ENCODE measurements at regions not wholly inside any gene's neighbourhood (a gene's known extent, or its start where the extent isn't known, plus 50 kb on each side); places are given as distances from the start of the nearest gene placed in this dataset.
A peak's percentile ranks its signal among the peaks of the same experiment; 100 is the strongest.

DNA sequence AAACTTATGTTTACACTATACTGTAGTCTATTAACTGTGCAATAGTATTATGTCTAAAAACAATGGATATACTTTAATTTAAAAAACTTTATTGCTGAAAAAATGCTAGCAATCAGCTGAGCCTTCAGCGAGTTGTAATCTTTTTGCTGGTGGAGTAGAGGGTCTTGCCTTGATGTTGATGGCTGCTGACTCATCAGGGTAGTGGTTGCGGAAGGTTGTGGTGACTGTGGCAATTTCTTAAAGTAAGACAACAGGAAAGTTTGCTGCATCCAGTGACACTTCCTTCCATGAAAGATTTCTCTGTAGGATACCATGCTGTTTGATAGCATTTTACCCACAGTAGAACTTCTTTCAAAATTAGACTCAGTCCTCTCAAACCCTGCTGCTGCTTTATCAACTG is 234.7 kb upstream of the CSF3R start:
- no peak for DNase-seq

DNA sequence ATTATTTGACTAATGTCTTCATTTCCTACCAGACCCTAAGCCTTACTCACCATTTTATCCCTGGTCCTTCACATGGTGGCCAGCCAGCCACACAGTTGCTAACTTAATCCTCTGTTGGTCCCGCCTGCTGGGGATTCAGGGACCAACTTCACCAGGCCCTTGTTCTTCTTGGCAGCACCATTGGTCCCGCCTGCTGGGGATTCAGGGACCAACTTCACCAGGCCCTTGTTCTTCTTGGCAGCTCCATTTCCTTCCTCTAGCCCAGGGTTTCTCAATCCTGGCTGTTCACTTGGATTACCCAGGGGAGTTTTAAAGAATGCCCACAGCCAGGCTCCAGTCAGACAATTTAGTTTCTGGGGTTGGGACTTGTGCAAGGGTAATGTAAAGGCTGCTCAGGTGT is 233.1 kb upstream of the CSF3R start:
- DNase-seq, result no peak

DNA sequence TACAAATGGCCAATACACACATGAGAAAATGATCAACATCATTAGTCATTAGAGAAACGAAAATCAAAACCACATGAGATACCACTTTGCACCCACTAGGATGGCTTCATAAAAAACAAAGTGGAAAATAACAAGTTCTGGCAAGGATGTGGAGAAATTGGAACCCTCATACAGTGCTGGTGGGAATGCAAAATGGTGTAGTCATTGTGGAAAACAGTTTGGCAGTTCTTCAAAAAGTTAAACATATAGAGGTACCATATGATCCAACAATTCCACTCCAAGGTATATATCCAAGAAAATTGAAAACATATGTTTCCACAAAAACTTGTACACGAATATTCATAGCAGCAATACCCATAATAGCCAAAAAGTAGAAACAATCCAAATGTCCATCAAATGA is 231.6 kb upstream of the CSF3R start:
- DNase-seq, result no peak

DNA sequence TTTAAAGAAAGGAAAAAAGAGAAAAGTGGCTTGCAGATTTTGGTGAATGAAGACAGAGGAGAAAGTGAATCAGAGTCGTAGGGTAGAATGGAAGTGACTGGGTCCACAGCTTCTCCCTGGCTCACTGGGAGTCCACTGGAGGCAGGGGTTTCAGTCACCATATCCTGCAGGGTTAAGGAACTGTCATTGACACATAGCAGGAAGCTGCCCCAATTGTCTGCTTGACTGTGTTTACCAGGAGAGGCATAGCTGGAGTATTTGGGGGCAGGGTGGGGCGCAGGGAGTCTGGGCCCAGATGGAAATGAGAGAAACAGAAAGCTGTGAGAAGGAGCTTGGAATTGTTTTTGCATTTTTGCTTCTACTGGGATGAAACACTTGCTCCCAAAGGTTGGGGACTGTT is 228.8 kb upstream of the CSF3R start:
- DNase-seq, result no peak

DNA sequence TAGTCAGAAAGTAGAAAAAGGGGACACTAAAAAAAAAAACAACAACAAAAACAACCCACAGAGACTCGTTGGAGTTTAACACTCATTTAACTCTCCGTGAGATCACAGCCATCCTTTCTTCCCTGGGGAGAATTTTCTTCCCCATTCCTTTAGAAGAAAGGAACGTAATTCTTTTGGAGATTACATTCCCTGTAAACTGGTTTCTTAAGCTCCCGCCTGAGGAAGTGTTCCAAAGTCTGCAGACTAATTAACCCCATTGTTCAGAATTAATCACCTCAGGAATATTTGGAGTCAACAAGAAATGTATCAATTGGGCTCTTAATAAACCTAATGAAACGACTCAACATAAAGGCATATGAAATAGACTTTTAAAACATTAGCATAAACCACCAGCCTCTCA is 228.2 kb upstream of the CSF3R start:
- no peak for DNase-seq

DNA sequence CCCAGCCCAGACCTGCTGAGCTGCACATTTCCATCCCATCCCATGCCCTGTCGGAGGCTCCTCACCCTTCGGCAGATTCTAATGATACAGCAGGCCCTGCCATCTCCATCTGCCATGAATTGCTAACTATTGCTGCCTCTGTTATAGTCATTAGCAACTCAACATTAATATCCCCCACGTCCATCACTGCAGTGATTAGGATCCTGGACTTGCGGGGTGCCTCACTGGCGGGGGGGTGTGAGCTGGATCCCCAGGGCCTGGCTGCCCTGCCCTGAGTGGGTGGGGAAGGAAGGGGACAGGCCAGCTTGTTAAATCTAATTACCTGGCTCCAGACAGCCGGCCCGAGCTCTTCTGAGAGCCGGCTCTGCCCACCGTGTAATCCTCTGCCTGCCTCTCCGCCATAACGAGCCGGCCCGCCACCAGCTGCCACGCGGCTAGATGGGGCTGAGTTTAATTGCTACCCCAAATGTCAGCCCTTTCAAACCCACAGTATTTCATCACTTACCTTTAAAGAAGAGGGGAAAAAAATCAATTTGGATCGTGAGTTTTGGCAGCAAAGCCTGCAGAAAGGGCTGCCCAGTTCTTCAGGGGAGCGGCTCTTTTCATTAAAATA is 227.3 kb upstream of the CSF3R start:
- no peak for DNase-seq

DNA sequence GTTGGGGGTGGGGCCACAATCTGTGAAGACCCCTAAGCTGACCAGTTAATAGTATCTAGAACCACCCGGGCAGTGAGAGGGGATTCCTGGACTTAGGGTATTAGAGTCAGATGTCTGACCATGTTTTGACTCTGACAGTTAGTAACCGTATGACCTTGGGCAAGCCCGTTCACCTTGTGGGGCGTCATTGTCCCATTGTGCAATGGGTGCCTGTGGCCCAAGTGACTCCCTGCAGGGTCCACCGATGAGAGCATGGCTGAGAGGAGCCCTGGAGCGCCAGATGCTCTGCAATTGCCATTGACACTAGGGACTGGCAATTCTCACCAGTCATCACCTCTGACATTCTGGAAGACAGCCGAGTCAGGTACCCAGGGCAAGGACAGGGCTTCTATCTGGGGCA is 225.9 kb upstream of the CSF3R start:
- DNase-seq, result no peak

DNA sequence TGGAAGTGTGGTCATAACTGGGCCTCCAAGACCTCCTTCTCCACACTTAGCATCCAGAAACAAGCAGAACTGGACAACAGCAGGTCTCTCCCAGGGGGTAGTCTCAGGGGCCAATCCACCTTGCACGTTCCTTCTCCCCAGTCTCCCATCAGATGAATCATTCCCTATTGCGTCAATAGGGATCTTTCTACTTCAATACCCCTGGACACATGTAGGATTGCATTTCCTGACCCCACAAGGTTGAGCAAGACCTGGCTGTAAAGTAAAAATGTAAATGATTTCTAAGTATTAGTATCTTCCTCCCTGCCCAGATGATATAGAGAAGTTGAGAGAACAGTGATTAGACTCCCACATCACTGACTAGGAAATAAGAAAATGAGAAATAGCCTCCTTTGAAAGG is 224.5 kb upstream of the CSF3R start:
- DNase-seq, result no peak

DNA sequence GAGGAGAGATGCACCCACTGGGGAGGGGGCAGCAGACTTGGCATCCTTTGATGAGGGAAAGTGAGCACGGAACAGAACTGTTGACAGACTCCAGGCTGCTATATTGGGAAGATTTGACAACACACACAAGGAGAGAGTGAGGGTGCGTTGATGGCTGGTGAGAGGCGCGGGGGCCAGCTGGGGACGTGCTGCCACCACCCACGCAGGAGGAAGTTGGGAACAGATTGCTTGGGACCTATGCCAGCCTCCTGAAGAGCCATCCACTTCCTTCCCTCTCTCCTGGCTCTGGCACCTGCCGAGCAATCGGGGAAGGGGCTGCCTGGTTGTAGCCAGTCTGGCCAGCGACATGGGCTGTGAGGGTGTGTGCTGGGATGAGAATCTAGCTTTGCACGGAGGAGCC is 223.7 kb upstream of the CSF3R start:
- no peak for DNase-seq

DNA sequence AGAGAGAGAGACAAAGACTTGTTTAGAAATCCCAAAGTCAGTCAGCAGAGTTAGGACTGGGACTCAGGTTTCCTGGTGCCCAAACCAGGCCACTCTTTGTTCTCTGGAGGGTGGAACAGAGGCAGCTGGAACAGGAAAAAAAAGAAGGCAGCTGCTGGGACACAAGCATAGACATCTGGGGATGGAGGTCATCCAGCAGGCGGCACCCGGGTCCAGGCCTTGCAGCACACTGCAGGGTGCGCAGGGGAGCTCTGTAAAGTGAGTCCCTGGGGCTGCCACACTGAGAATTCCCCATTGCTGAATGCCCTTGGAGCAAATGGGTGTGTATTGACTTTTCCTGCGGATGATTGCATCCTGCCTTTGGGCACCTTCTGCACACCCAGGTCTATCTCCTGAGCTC is 222.9 kb upstream of the CSF3R start:
- no peak for DNase-seq

DNA sequence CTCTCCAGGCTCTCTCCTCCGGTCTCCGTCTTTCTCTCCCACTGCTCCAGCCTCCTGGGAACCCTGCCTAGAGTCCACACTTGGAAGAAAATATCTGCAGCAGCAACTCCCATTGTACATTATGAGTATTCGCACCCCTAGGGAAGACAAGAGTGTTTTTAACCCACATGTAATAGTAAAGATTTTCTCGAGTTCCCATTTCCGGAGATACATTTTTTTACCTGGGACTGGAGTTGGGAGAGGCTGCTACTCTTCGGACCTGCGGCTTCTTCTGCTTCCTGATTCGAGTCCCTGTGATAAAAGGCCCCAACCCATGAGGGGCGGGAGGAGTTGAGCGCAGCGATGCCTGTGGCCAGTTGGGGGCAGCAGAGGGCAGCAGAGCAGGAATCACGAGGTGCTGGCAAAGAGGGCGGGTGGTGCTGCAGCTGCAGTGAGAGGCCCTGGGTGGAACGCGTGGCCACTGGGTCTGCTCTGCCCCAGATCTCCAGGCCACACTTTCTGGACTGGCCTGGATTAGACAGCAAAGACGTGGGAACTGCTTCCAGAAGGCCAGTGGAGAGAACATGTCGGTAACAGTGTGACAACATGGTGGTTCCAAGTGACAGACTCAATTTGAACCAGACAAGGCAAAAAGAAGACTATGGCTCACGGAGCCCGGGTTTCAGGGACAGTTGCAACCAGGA is 221.0 kb upstream of the CSF3R start:
- DNase-seq, result peak; percentile 62

DNA sequence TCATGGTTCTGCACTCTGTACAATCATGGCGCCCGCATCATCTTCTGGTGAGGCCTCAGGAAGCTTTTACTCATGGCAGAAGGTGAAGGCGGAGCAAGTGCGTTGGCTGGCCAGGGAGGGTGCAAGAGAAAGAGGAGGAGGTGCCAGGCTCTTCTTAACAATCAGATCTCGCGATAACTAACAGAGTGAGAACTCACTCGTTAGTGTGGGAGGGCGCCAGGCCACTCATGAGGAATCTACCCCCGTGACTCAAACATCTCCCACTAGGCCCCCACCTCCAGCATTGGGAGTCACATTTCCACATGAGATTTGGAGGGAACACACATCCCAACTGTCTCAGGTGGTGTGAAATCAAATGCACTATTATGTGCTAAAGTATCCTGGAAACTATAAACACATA is 220.2 kb upstream of the CSF3R start:
- DNase-seq, result no peak

DNA sequence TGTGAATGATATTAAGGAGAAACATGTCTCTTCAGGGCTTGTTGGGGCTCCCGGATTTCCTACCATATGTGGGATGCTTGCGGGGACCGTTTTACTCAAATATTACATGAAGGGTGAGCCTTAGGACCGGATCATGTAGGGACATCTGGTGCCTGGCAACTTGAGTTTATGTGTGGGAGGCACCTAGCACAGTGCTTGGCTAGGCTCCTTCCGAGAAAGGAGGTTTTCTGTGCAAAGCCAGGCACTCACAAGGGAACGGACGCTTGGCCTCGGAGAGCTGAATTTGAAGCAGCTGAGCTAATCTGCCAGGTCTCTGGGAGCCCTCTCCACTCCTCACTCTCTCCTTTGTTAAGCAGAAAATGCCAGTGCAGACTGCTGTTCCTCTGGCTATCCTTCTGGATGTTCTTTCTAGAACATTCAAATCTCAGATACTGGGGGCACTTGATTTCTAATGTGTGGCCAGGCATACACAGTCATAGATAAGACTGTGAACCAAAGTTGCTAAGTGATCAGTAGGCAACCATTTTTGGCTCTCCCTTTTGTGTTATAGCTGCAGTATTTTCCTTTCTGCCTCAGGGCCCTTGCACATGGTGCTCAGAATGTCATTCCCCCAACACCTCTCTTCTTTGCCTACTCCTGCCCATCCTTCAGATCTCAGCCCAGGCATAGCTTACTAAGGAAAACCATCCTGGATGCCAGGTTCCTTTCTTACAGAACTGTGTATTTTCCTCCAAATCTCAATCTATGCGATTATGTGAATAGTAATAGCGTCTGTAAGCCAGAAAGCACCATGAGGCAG is 216.6 kb upstream of the CSF3R start:
- DNase-seq, result peak; percentile 60

DNA sequence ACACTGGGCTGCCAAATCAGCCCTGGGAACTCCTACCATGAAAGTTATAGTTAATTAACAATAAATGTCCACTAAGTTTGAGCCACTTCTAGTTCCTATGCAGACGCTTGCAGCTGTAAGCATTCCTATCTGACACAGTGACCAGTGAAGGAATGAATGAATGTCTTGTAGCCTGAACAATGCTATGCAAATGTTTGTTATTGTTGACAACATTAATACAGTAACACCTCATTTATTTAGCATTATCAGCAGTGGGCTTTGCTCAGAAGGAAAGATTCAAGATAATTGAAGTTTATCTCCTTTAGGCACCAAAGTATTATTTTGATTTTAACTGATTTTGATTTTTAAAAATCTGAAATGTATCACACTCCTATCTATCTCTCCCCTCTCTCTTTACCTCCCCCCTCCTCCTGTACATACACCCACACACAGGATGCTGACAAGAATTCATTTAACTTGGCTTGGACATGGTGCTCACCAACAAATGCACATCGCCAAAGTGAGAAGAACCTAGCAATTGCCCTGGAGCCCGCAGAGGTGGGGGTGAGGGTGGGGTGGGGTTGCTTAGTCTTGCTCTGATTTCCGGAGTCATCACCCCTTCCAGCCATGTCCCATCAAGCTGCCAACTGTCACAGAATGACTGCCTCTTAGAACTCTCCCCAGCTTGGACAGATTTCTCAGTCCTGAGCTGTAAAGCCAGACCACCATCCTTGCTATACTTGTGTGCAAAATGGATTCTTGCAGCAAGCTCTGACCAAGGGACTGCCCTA is 215.3 kb upstream of the CSF3R start:
- DNase-seq, result no peak

DNA sequence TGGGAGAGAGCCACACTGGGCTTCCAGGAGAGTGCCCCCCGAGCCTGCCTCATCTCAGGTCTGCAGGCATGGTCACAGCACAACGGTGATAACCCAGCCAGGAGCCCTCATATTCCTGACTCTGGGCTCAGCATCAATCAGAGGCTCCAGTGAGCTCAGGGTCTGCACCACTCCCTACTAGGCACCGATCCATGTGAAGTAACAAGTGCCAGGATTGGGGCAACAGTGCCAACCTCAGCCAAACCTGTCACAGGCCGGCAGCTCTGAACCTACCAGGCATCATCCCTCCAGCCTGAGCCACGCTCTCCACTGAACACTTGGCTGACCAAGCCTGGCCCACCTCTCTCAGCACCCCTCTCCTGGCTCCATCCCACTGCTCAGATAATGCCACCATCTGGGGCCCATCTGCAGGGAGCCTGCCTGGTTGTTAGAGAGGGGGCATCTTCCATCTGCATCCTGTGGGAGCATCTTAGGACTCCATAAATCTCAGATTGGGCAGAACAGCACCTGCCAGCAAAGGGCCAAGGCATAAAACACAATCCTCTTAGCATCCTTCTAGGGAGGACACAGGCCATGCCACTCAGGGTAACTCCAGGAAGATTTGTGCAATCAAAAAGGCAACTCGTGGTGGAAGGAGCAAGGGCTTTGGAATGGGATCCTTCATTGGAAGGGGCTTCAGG is 213.7 kb upstream of the CSF3R start:
- no peak for DNase-seq

DNA sequence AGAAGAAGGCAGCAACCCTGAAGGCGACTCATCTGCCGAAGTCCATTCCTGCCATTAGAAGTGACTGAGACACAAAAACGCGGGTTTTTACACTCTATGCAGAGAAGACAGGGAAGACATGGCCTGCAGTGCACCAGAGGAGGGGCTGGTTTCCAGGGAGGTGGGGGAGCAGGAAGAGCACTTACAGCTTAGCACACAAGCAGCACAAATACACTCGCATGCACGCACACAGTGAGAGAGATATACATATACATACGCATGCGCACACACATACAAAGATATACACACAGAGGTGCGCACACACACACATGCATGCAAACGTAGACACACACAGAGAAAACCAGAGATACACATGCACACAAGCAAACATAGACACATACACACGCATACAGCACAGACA is 210.9 kb upstream of the CSF3R start:
- DNase-seq, result no peak

DNA sequence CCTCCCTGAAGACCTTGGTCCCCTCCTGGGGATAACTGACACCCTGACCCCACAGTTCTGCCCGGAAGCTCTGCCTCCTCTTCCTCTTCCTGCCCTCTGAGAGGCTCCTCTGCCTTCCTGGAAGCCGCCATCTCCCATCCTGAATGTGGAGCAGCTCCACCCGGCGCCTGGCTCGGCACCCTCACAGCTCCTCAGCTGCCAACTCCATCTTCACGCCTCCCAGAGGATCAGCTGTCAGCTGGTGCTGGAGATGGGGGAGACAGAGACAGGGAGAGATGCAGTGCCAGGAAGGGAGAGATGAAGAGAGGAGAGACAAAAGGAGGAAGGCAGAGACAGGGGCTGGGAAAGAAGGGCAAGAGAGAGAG is 210.4 kb upstream of the CSF3R start:
- DNase-seq, result peak; percentile 51

DNA sequence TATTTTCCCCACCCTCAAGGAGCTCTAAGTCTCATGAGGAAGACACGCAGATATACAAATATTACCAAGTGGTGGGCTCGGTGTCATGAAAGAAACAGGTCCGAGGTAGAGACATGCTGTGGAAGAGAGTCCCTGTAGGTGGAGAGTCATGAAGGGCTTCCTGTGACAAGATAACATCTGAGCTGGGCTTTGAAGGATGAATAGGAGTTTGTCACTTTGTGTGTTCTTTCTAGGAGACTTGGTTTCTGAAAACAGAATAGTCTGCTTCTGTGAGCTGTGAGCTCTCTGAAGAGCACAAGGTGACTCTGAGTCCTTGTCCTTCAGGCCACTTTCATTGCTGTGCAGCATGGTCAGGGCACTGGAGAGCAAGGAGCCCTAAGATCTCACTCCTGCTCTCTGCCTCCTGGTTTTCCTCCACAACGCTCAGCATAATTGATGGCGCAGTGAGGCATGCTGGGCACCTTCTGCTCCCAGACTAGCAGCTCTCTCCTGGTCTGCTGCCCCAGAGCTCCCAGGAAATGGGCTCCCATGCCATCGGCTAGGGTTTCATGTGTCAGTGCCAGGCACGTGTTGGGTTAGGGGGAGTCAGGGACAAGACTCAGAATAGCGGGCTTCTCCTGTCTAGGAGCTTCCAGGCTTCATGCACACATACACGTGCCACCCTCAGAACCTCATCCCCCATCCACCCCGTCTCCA is 209.9 kb upstream of the CSF3R start:
- DNase-seq, result no peak

DNA sequence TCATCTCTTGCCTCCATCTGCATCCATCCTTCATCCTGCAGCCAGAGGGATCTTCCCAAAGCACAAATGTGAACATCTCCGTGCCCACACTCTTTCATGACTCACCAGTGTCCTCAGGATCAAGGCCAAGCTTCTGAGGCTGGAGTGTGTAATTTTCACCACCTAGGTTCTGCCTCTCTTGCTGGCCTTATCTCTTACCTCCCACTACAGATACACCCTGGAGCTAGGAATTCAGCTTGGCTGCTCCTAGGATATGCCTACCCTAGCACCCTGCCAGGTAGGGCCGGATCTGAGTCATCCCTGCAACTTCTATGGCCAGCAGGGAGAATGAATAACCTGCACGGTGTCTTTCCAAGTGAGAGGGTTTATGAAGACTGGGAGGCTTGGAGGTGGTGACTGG is 208.7 kb upstream of the CSF3R start:
- no peak for DNase-seq

DNA sequence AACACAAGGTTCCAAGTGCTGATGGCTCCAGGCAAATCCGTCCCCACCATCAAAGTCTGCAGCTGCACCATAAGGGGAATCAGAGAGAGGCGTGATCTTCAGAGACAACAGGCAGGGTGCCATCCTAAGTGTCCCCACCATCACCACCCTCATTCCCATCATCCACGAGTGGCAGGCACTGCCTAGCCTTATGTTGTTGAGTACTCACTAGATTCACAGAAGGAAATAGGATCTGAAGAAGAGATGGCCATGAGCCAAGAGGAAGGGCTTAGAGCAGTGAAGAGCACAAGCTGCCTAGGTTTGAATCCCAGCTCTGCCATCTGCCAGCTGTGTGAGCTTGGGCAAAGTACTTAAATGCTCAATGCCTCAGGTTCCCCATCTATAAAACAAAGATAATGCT is 207.3 kb upstream of the CSF3R start:
- DNase-seq, result no peak

DNA sequence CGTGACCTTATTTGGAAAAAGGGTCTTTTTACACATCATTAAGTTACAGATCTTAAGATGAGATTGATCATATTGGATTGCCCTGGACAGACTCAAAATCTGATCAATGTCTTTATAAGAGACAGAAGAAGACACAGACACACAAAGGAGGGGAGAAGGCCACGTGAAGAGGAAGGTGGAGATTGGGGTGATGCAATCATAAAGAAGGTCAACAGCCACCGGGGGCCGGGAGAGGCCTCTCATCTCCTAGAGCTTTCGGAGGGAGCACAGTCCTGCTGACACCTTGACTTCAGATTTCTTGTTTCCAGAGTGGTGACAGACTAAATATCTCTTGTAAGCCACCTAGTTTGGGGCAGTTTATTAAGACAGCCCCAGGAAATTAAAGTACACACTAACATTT is 204.6 kb upstream of the CSF3R start:
- no peak for DNase-seq
